ENCODE measurements at regions not wholly inside any gene's neighbourhood (a gene's known extent, or its start where the extent isn't known, plus 50 kb on each side); places are given as distances from the start of the nearest gene placed in this dataset.

- Histone ChIP-seq H3K4me1 (ENCODE audit: insufficient read depth, low read length) (no peaks in the 10 kb centered on the region), H2AFZ (ENCODE audit: low read depth, low read length) (no peak overlapping the region), H3K27me3 (ENCODE audit: insufficient read depth, low read length) (peaks cover 5% of the 10 kb centered on the region), H3K9me3 (ENCODE audit: low read length) (no peaks in the 10 kb centered on the region), H3K36me3 (ENCODE audit: insufficient read depth, low read length) (no peaks in the 10 kb centered on the region), H3K4me3 (ENCODE audit: low read length) (no peak overlapping the region)
Measured at GRCh38 chr22:49239264-49240015, 588.2 kb downstream of the BRD1 start.

GRCh38 chr22:49238181-49239141, 589.2 kb downstream of the BRD1 start:
- Histone ChIP-seq H3K4me1 (ENCODE audit: insufficient read depth, low read length) (no peaks in the 10 kb centered on the region), H3K9me3 (ENCODE audit: low read length) (no peaks in the 10 kb centered on the region)

GRCh38 chr22:49237703-49238102, 590.0 kb downstream of the BRD1 start:
- no peaks in the 10 kb centered on the region for H3K9me3 ChIP-seq (ENCODE audit: low read length)
- no peak overlapping the region for H3K4me3 ChIP-seq (ENCODE audit: low read length)
- no peak overlapping the region for H2AFZ ChIP-seq (ENCODE audit: low read depth, low read length)
- peaks cover 5% of the 10 kb centered on the region for H3K27me3 ChIP-seq (ENCODE audit: insufficient read depth, low read length)
- no peaks in the 10 kb centered on the region for H3K4me1 ChIP-seq (ENCODE audit: insufficient read depth, low read length)
- no peaks in the 10 kb centered on the region for H3K36me3 ChIP-seq (ENCODE audit: insufficient read depth, low read length)

More at GRCh38 chr22:49238181-49239141, 589.2 kb downstream of the BRD1 start:
- H2AFZ ChIP-seq (ENCODE audit: low read depth, low read length) = no peak overlapping the region
- peaks cover 5% of the 10 kb centered on the region for H3K27me3 ChIP-seq (ENCODE audit: insufficient read depth, low read length)
- H3K4me3 ChIP-seq (ENCODE audit: low read length) = no peak overlapping the region
- no peaks in the 10 kb centered on the region for H3K36me3 ChIP-seq (ENCODE audit: insufficient read depth, low read length)

- H3K36me3 ChIP-seq (ENCODE audit: insufficient read depth, low read length) = no peaks in the 10 kb centered on the region
- H2AFZ ChIP-seq (ENCODE audit: low read depth, low read length) = no peak overlapping the region
- H3K9me3 ChIP-seq (ENCODE audit: low read length) = no peaks in the 10 kb centered on the region
- H3K4me1 ChIP-seq (ENCODE audit: insufficient read depth, low read length) = no peaks in the 10 kb centered on the region
- H3K27me3 ChIP-seq (ENCODE audit: insufficient read depth, low read length) = peaks cover 5% of the 10 kb centered on the region
- H3K4me3 ChIP-seq (ENCODE audit: low read length) = no peak overlapping the region
Measured at GRCh38 chr22:49237279-49237678, 590.4 kb downstream of the BRD1 start.

GRCh38 chr22:49236541-49237075, 591.1 kb downstream of the BRD1 start:
- H3K4me3 ChIP-seq (ENCODE audit: low read length) = no peak overlapping the region
- no peak overlapping the region for H2AFZ ChIP-seq (ENCODE audit: low read depth, low read length)
- H3K36me3 ChIP-seq (ENCODE audit: insufficient read depth, low read length) = no peaks in the 10 kb centered on the region
- H3K4me1 ChIP-seq (ENCODE audit: insufficient read depth, low read length) = no peaks in the 10 kb centered on the region
- H3K9me3 ChIP-seq (ENCODE audit: low read length) = no peaks in the 10 kb centered on the region
- H3K27me3 ChIP-seq (ENCODE audit: insufficient read depth, low read length) = peaks cover 5% of the 10 kb centered on the region

GRCh38 chr22:49235463-49236300, 592.0 kb downstream of the BRD1 start:
- Histone ChIP-seq H3K9me3 (ENCODE audit: low read length) (no peaks in the 10 kb centered on the region), H2AFZ (ENCODE audit: low read depth, low read length) (no peak overlapping the region), H3K27me3 (ENCODE audit: insufficient read depth, low read length) (peaks cover 3% of the 10 kb centered on the region)

GRCh38 chr22:49234459-49234858, 593.2 kb downstream of the BRD1 start:
- H3K4me3 ChIP-seq (ENCODE audit: low read length) = no peak overlapping the region
- H3K9me3 ChIP-seq (ENCODE audit: low read length) = no peaks in the 10 kb centered on the region
- H2AFZ ChIP-seq (ENCODE audit: low read depth, low read length) = no peak overlapping the region
- no peaks in the 10 kb centered on the region for H3K36me3 ChIP-seq (ENCODE audit: insufficient read depth, low read length)
- H3K4me1 ChIP-seq (ENCODE audit: insufficient read depth, low read length) = no peaks in the 10 kb centered on the region
- H3K27me3 ChIP-seq (ENCODE audit: insufficient read depth, low read length) = no peaks in the 10 kb centered on the region

More at GRCh38 chr22:49235463-49236300, 592.0 kb downstream of the BRD1 start:
- no peaks in the 10 kb centered on the region for H3K36me3 ChIP-seq (ENCODE audit: insufficient read depth, low read length)
- H3K4me1 ChIP-seq (ENCODE audit: insufficient read depth, low read length) = no peaks in the 10 kb centered on the region
- no peak overlapping the region for H3K4me3 ChIP-seq (ENCODE audit: low read length)

- H3K36me3 ChIP-seq (ENCODE audit: insufficient read depth, low read length) = no peaks in the 10 kb centered on the region
- no peaks in the 10 kb centered on the region for H3K9me3 ChIP-seq (ENCODE audit: low read length)
- H2AFZ ChIP-seq (ENCODE audit: low read depth, low read length) = no peak overlapping the region
- H3K4me1 ChIP-seq (ENCODE audit: insufficient read depth, low read length) = no peaks in the 10 kb centered on the region
- no peak overlapping the region for H3K4me3 ChIP-seq (ENCODE audit: low read length)
- no peaks in the 10 kb centered on the region for H3K27me3 ChIP-seq (ENCODE audit: insufficient read depth, low read length)
Measured at GRCh38 chr22:49233507-49234100, 594.1 kb downstream of the BRD1 start.

GRCh38 chr22:49232319-49233067, 595.2 kb downstream of the BRD1 start:
- Histone ChIP-seq H3K27me3 (ENCODE audit: insufficient read depth, low read length) (no peaks in the 10 kb centered on the region), H3K4me3 (ENCODE audit: low read length) (no peak overlapping the region), H3K4me1 (ENCODE audit: insufficient read depth, low read length) (no peaks in the 10 kb centered on the region), H3K9me3 (ENCODE audit: low read length) (no peaks in the 10 kb centered on the region), H2AFZ (ENCODE audit: low read depth, low read length) (no peak overlapping the region), H3K36me3 (ENCODE audit: insufficient read depth, low read length) (no peaks in the 10 kb centered on the region)

GRCh38 chr22:49230194-49230577, 597.5 kb downstream of the BRD1 start:
- no peaks in the 10 kb centered on the region for H3K9me3 ChIP-seq (ENCODE audit: low read length)
- H3K4me3 ChIP-seq (ENCODE audit: low read length) = no peak overlapping the region
- no peaks in the 10 kb centered on the region for H3K27me3 ChIP-seq (ENCODE audit: insufficient read depth, low read length)
- H2AFZ ChIP-seq (ENCODE audit: low read depth, low read length) = no peak overlapping the region
- H3K36me3 ChIP-seq (ENCODE audit: insufficient read depth, low read length) = no peaks in the 10 kb centered on the region
- no peaks in the 10 kb centered on the region for H3K4me1 ChIP-seq (ENCODE audit: insufficient read depth, low read length)

- Histone ChIP-seq H3K9me3 (ENCODE audit: low read length) (no peaks in the 10 kb centered on the region), H3K4me3 (ENCODE audit: low read length) (no peak overlapping the region), H3K27me3 (ENCODE audit: insufficient read depth, low read length) (no peaks in the 10 kb centered on the region), H3K4me1 (ENCODE audit: insufficient read depth, low read length) (no peaks in the 10 kb centered on the region), H2AFZ (ENCODE audit: low read depth, low read length) (no peak overlapping the region), H3K36me3 (ENCODE audit: insufficient read depth, low read length) (no peaks in the 10 kb centered on the region)
Measured at GRCh38 chr22:49229483-49230193, 598.0 kb downstream of the BRD1 start.

All from neuron (in vitro differentiated cells).